ENCODE measurements at regions not wholly inside any gene's neighbourhood (a gene's known extent, or its start where the extent isn't known, plus 50 kb on each side); places are given as distances from the start of the nearest gene placed in this dataset.

DNA sequence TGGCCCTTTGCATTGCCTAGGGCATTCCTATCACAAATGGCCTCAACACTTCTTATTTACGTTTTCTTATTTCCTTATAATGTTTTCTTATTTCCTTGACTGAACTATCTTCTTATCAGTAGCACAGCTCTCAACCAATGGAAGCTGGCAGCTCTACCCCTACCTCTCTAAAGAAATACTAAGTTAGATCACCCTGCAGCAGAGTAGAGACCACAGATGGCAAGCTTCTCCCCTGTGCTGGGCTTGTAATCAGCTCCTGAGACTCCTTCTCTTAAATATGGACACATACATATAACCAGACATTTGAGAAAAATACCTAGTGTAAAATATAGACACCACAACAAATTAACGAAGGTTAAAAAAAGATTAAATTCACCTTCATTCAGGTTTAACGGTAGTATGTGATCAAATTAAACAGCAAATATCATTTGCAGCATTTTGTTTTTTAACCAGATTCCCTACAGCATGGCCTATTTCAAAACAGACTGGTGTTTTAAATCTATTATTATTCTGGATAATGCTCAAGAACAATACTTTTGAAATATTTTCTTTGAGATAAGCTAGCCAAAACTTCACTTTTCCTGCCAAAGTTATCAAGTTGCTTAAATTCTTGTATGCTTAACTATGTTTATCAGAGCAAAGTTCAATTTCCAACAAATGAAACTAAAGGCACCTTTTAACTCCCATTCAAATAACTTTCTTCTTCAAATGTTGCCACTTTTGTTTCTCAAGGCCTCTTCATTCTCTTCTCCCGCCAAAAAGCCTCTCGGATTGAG lies 54.3 kb downstream of the SLC41A2 start:
- TF ChIP-seq, protein P1, sequence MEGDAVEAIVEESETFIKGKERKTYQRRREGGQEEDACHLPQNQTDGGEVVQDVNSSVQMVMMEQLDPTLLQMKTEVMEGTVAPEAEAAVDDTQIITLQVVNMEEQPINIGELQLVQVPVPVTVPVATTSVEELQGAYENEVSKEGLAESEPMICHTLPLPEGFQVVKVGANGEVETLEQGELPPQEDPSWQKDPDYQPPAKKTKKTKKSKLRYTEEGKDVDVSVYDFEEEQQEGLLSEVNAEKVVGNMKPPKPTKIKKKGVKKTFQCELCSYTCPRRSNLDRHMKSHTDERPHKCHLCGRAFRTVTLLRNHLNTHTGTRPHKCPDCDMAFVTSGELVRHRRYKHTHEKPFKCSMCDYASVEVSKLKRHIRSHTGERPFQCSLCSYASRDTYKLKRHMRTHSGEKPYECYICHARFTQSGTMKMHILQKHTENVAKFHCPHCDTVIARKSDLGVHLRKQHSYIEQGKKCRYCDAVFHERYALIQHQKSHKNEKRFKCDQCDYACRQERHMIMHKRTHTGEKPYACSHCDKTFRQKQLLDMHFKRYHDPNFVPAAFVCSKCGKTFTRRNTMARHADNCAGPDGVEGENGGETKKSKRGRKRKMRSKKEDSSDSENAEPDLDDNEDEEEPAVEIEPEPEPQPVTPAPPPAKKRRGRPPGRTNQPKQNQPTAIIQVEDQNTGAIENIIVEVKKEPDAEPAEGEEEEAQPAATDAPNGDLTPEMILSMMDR (IDR thresholded peaks at IDR 0.05; ENCODE audit: insufficient read depth, low read length) = no peak
- TF ChIP-seq POLR2AphosphoS5 (IDR thresholded peaks at IDR 0.05; ENCODE audit: low read depth) = no peak
- TF ChIP-seq SPI1 (IDR thresholded peaks at IDR 0.05; ENCODE audit: borderline replicate concordance, low read depth) = no peak
- TF ChIP-seq GABPA (IDR thresholded peaks at IDR 0.05; ENCODE audit: low read depth) = no peak
